B cell (primary cell): ENCODE measurements at regions not wholly inside any gene's neighbourhood (a gene's known extent, or its start where the extent isn't known, plus 50 kb on each side); places are given as distances from the start of the nearest gene placed in this dataset.

Experiments used
- ATAC-seq: fragments of 200-7000 bp; cut with Tn5 transposase; one replicate; pipeline ENCODE4 v1.10.0; 2021; ENCODE audit warnings: low read depth, mild to moderate bottlenecking, moderate number of reproducible peaks, moderate library complexity
- CTCF ChIA-PET: fragments of 350-600 bp; sonication (Branson Sonifier 250); formaldehyde crosslinking; loops from one replicate; lab custom pipeline; 2021; ENCODE audit warnings: antibody characterized with exemption, inconsistent platforms; lab: Charles Lee
- POLR2A ChIA-PET: fragments of 350-600 bp; sonication (Branson Sonifier 250); formaldehyde crosslinking; loops from one replicate; lab custom pipeline; 2021; ENCODE audit warnings: antibody characterized with exemption; lab: Charles Lee
- DNase-seq: peaks from one replicate; pipeline ENCODE4 v3.0.0; 2013
- H2AFZ ChIP-seq: 2 replicates; pipeline ENCODE4 v1.6.1; 2012; ENCODE audit warnings: mild to moderate bottlenecking, low read depth, low read length; ENCODE audit not compliant: insufficient read depth, poor library complexity, severe bottlenecking
- H3K27ac ChIP-seq, 2 donors: 1 replicate in 1 of 2; 2 replicates in 1 of 2; pipeline ENCODE4 v1.5.1; 2012 to 2013; ENCODE audit warnings: low read length in 2 of 2, mild to moderate bottlenecking in 2 of 2, moderate library complexity in 1 of 2
- H3K27me3 ChIP-seq, 4 experiments: fragments of 200-600 bp in 1 of 4; sonication (generic) in 1 of 4; replicated peaks in 1 of 4; 1 replicate in 2 of 4; 2 replicates in 2 of 4; pipeline versions ENCODE4 v1.6.1 to v1.7.0; 2013 to 2016; ENCODE audit warnings: low read length in 3 of 4, mild to moderate bottlenecking in 2 of 4, mixed read lengths in 1 of 4, moderate library complexity in 1 of 4; ENCODE audit not compliant: insufficient read depth in 4 of 4, control insufficient read depth in 3 of 4; ENCODE audit errors: control extremely low read depth in 1 of 4
- H3K36me3 ChIP-seq, 2 experiments: replicated peaks in 1 of 2; 1 replicate in 1 of 2; 2 replicates in 1 of 2; pipeline versions ENCODE4 v1.6.1 to v1.7.1; 2013; ENCODE audit warnings: low read length in 1 of 2; ENCODE audit not compliant: insufficient read depth in 2 of 2, control insufficient read depth in 1 of 2; ENCODE audit errors: control extremely low read depth in 1 of 2, extremely low read depth in 1 of 2
- H3K4me1 ChIP-seq, 2 donors: fragments of 200-600 bp in 1 of 2; sonication (generic) in 1 of 2; 1 replicate in 1 of 2; 2 replicates in 1 of 2; pipeline versions ENCODE4 v1.5.1 to v1.6.1; 2013 to 2017; ENCODE audit warnings: low read length in 2 of 2; ENCODE audit not compliant: control insufficient read depth in 2 of 2, insufficient read depth in 2 of 2
- H3K4me2 ChIP-seq: replicated peaks from 2 replicates; pipeline ENCODE3; 2012; ENCODE audit warnings: mild to moderate bottlenecking, low read depth, low read length; ENCODE audit not compliant: poor library complexity, severe bottlenecking
- H3K4me3 ChIP-seq, 5 experiments: fragments of 200-600 bp in 1 of 5; sonication (generic) in 1 of 5; 1 replicate in 3 of 5; 2 replicates in 2 of 5; pipeline versions ENCODE4 v1.5.1 to v1.7.0; 2011 to 2016; ENCODE audit warnings: low read length in 4 of 5, mild to moderate bottlenecking in 4 of 5, low read depth in 2 of 5, control low read depth in 1 of 5, moderate library complexity in 1 of 5; ENCODE audit not compliant: insufficient read depth in 1 of 5; ENCODE audit errors: control extremely low read depth in 1 of 5, extremely low read depth in 1 of 5
- H3K79me2 ChIP-seq: fragments of 200-600 bp; sonication (generic); one replicate; pipeline ENCODE4 v1.6.0; 2016; ENCODE audit warnings: low read length; ENCODE audit not compliant: control insufficient read depth, insufficient read depth
- H3K9ac ChIP-seq: fragments of 200-600 bp; sonication (generic); 2 replicates; pipeline ENCODE4 v1.6.1; 2017; ENCODE audit warnings: mild to moderate bottlenecking, low read length, moderate library complexity
- H3K9me3 ChIP-seq, 3 donors: one replicate each; pipeline versions ENCODE4 v1.6.1 to v1.7.1; 2013; ENCODE audit warnings: low read length in 2 of 3; ENCODE audit not compliant: control insufficient read depth in 2 of 3, insufficient read depth in 1 of 3; ENCODE audit errors: control extremely low read depth in 1 of 3
- H4K20me1 ChIP-seq: 2 replicates; pipeline ENCODE4 v1.6.0; 2012; ENCODE audit warnings: mild to moderate bottlenecking, low read length; ENCODE audit not compliant: insufficient read depth, control insufficient read depth, poor library complexity, severe bottlenecking
- H3K27ac Mint-ChIP-seq: one replicate; pipeline ENCODE4 v1.8.0; 2021; ENCODE audit warnings: mixed read lengths
- H3K27me3 Mint-ChIP-seq: one replicate; pipeline ENCODE4 v1.8.0; 2021; ENCODE audit warnings: mixed read lengths
- H3K4me1 Mint-ChIP-seq: one replicate; pipeline ENCODE4 v1.8.0; 2021; ENCODE audit warnings: mixed read lengths
- H3K4me3 Mint-ChIP-seq: one replicate; pipeline ENCODE4 v1.8.0; 2021; ENCODE audit warnings: mixed read lengths
- H3K9me3 Mint-ChIP-seq: one replicate; pipeline ENCODE4 v1.8.0; 2022; ENCODE audit warnings: mixed read lengths; ENCODE audit not compliant: insufficient read depth
- EZH2 ChIP-seq: IDR thresholded peaks from 2 replicates; pipeline ENCODE4 v1.6.1; 2012; ENCODE audit warnings: borderline replicate concordance, low read depth, mild to moderate bottlenecking, moderate library complexity, low read length; ENCODE audit not compliant: insufficient read depth, poor library complexity, severe bottlenecking
- WGBS: methylation state at CpG from one replicate; pipeline ENCODE4 v1.1.5; 2013; ENCODE audit warnings: missing lambda C conversion rate; ENCODE audit not compliant: insufficient coverage; 5-methylcytosine and 5-hydroxymethylcytosine counted together
- intact Hi-C: fragments of 100-400 bp; cut with micrococcal nuclease; formaldehyde crosslinking; loops from one replicate; pipeline ENCODE4 v1.10.0; 2022
- TF ChIP-seq, protein P1 (sequence below): fragments of 200-600 bp; IDR thresholded peaks from one replicate; pipeline ENCODE4 v1.8.0; 2022; ENCODE audit warnings: antibody characterized with exemption, mild to moderate bottlenecking

DNA sequence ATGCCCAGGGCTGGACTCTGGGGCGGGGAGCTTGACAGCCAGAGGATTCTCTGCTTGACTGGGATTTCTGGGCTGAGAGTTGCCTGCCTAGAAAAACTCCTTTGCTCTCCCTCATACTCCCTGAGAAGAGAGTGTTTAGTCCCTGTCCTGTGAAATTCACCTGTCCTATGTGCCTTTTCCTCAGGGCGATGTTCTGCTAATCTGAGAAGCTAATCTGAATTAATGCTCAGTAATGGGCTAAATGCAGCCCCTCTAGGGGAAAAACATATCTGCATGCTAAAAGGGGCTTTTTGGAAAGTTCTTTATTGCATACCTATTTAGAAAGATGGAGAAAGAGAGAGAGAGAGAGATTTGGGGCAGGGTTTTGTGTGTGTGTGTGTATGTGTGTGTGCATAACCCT lies 454.4 kb downstream of the GATA3 start:
- no peaks in the 10 kb centered on the region for H3K36me3 ChIP-seq
- Mint-ChIP-seq H3K4me1 (no peaks in the 10 kb centered on the region), H3K4me3 (no peak overlapping the region), H3K27me3 (no peaks in the 10 kb centered on the region), H3K9me3 (no peaks in the 10 kb centered on the region), H3K27ac (no peak overlapping the region)
- H3K79me2 ChIP-seq: no peaks in the 10 kb centered on the region
- TF ChIP-seq, protein P1, sequence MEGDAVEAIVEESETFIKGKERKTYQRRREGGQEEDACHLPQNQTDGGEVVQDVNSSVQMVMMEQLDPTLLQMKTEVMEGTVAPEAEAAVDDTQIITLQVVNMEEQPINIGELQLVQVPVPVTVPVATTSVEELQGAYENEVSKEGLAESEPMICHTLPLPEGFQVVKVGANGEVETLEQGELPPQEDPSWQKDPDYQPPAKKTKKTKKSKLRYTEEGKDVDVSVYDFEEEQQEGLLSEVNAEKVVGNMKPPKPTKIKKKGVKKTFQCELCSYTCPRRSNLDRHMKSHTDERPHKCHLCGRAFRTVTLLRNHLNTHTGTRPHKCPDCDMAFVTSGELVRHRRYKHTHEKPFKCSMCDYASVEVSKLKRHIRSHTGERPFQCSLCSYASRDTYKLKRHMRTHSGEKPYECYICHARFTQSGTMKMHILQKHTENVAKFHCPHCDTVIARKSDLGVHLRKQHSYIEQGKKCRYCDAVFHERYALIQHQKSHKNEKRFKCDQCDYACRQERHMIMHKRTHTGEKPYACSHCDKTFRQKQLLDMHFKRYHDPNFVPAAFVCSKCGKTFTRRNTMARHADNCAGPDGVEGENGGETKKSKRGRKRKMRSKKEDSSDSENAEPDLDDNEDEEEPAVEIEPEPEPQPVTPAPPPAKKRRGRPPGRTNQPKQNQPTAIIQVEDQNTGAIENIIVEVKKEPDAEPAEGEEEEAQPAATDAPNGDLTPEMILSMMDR: no peak
- TF ChIP-seq EZH2: no peak
- no peak overlapping the region for H3K9ac ChIP-seq
- no peak overlapping the region for H3K4me2 ChIP-seq
- H3K27me3 ChIP-seq: no peaks in the 10 kb centered on the region
- DNase-seq: no peak
- peaks cover 0 to 2% (median 0%) of the 10 kb centered on the region in 3 donors for H3K9me3 ChIP-seq
- intact Hi-C loops: no loop called here
- H3K27ac ChIP-seq: no peak overlapping the region
- POLR2A ChIA-PET: no interaction called here
- H3K4me3 ChIP-seq: no peak overlapping the region
- H2AFZ ChIP-seq: no peak overlapping the region
- WGBS: 92% methylated on average over 2 of the region's 2 CpGs
- ATAC-seq: no peak
- no peaks in the 10 kb centered on the region for H3K4me1 ChIP-seq
- no peaks in the 10 kb centered on the region for H4K20me1 ChIP-seq
- CTCF ChIA-PET: no interaction called here

DNA sequence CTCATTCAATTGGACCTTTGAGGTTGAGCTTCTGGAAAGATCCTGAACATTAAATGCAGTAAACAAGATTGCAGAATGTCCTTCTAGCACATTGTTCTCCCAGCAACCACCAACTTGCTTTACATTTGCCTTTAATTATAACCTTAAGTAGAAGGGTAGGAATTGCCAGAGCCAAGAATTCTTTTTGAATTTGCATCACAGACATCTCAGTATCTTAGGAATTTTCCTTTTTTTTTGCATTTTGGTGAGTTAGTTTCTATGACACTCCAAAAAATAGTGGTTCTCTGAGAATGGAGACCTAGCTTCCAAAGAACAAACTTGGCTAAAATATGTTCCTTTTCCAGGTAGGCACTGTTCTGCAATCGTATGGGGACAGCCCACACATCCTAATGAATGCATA lies 456.0 kb downstream of the GATA3 start:
- 83% methylated on average over 1 of the region's 1 CpG for WGBS
- Histone ChIP-seq H3K4me2 (no peak overlapping the region), H3K36me3 (no peaks in the 10 kb centered on the region), H3K4me3 (no peak overlapping the region), H3K9me3 (peaks cover 0 to 13% (median 0%) of the 10 kb centered on the region in 3 donors), H3K4me1 (no peaks in the 10 kb centered on the region), H2AFZ (no peak overlapping the region), H3K27ac (no peak overlapping the region), H3K27me3 (no peaks in the 10 kb centered on the region), H3K79me2 (no peaks in the 10 kb centered on the region), H3K9ac (no peak overlapping the region), H4K20me1 (no peaks in the 10 kb centered on the region)
- ChIA-PET POLR2A (no interaction called here), CTCF (no interaction called here)
- no peak for TF ChIP-seq EZH2
- TF ChIP-seq, protein P1: no peak
- Mint-ChIP-seq H3K27ac (no peak overlapping the region), H3K4me1 (no peaks in the 10 kb centered on the region), H3K4me3 (no peak overlapping the region), H3K9me3 (no peaks in the 10 kb centered on the region), H3K27me3 (no peaks in the 10 kb centered on the region)
- intact Hi-C loops: no loop called here
- DNase-seq: no peak
- ATAC-seq: no peak
